SK-N-SH treated with all-trans-retinoic acid at 6 μM for 48 hours (cell line): ENCODE measurements at regions not wholly inside any gene's neighbourhood (a gene's known extent, or its start where the extent isn't known, plus 50 kb on each side); places are given as distances from the start of the nearest gene placed in this dataset.
"Not testable (repeated sequence)": the region's sequence is repeated elsewhere in the genome, so short reads cannot be mapped to it uniquely, and the experiment has no call there.

Experiments used
- ATAC-seq: fragments of 200-7000 bp; cut with Tn5 transposase; 3 replicates; pipeline ENCODE4 v1.9.1; 2020; ENCODE audit warnings: mild to moderate bottlenecking, moderate library complexity
- ARNTL ChIP-seq: fragments of 450-650 bp; formaldehyde crosslinking; IDR thresholded peaks from 2 replicates; pipeline ENCODE4 v1.5.0; 2020; ENCODE audit warnings: low read depth, mild to moderate bottlenecking, moderate library complexity, borderline replicate concordance
- BACH2 ChIP-seq: fragments of 250-450 bp; sonication (Bioruptor Pico); IDR thresholded peaks from 2 replicates; pipeline ENCODE4 v1.9.0; 2021; ENCODE audit warnings: mild to moderate bottlenecking, borderline replicate concordance
- CREB5 ChIP-seq: fragments of 250-450 bp; sonication (Bioruptor Pico); IDR thresholded peaks from 2 replicates; pipeline ENCODE4 v1.5.1; 2020; ENCODE audit warnings: low read depth, mild to moderate bottlenecking, moderate library complexity
- CSDC2 ChIP-seq: fragments of 250-450 bp; sonication (Bioruptor Pico); IDR thresholded peaks from 2 replicates; pipeline ENCODE4 v1.5.0; 2020; ENCODE audit warnings: mild to moderate bottlenecking, moderate library complexity
- CSRNP3 ChIP-seq: fragments of 250-450 bp; sonication (Bioruptor Pico); IDR thresholded peaks from 2 replicates; pipeline ENCODE4 v1.5.1; 2021; ENCODE audit warnings: mild to moderate bottlenecking, moderate library complexity
- ESRRG ChIP-seq: fragments of 250-450 bp; sonication (Bioruptor Pico); IDR thresholded peaks from 2 replicates; pipeline ENCODE4 v1.6.1; 2021; ENCODE audit warnings: mild to moderate bottlenecking
- GLIS3 ChIP-seq: fragments of 250-450 bp; sonication (Bioruptor Pico); IDR thresholded peaks from 2 replicates; pipeline ENCODE4 v1.5.0; 2020; ENCODE audit warnings: mild to moderate bottlenecking, moderate library complexity
- ISL1 ChIP-seq: fragments of 250-450 bp; sonication (Bioruptor Pico); IDR thresholded peaks from 2 replicates; pipeline ENCODE4 v2.1.2; 2022; ENCODE audit warnings: mild to moderate bottlenecking, moderate library complexity
- OSR1 ChIP-seq: fragments of 250-450 bp; sonication (Bioruptor Pico); IDR thresholded peaks from 2 replicates; pipeline ENCODE4 v1.8.0; 2022; ENCODE audit warnings: moderate library complexity, mild to moderate bottlenecking, inconsistent platforms
- POU6F1 ChIP-seq: fragments of 250-450 bp; sonication (Bioruptor Pico); IDR thresholded peaks from 2 replicates; pipeline ENCODE4 v1.8.0; 2021; ENCODE audit warnings: low read depth, mild to moderate bottlenecking, moderate library complexity, borderline replicate concordance
- PPARA ChIP-seq: fragments of 250-450 bp; sonication (Bioruptor Pico); IDR thresholded peaks from 2 replicates; pipeline ENCODE4 v1.5.0; 2020; ENCODE audit warnings: mild to moderate bottlenecking, borderline replicate concordance
- RARB ChIP-seq: fragments of 250-450 bp; sonication (Bioruptor Pico); IDR thresholded peaks from 2 replicates; pipeline ENCODE4 v1.8.0; 2021; ENCODE audit warnings: mild to moderate bottlenecking, moderate library complexity
- SNAI2 ChIP-seq: fragments of 250-450 bp; sonication (Bioruptor Pico); IDR thresholded peaks from 2 replicates; pipeline ENCODE4 v1.5.0; 2020; ENCODE audit warnings: mild to moderate bottlenecking, moderate library complexity
- TCF4 ChIP-seq: fragments of 250-450 bp; sonication (Bioruptor Pico); IDR thresholded peaks from 2 replicates; pipeline ENCODE4 v1.8.0; 2021; ENCODE audit warnings: mild to moderate bottlenecking, moderate library complexity, borderline replicate concordance
- TOX ChIP-seq: fragments of 250-450 bp; sonication (Bioruptor Pico); IDR thresholded peaks from 2 replicates; pipeline ENCODE4 v1.8.0; 2021; ENCODE audit warnings: mild to moderate bottlenecking, moderate library complexity, borderline replicate concordance
- TSHZ2 ChIP-seq: fragments of 250-450 bp; sonication (Bioruptor Pico); IDR thresholded peaks from 2 replicates; pipeline ENCODE4 v1.5.0; 2020; ENCODE audit warnings: mild to moderate bottlenecking, moderate library complexity
- ZC3H10 ChIP-seq: fragments of 250-450 bp; sonication (Bioruptor Pico); IDR thresholded peaks from 2 replicates; pipeline ENCODE4 v1.5.1; 2021; ENCODE audit warnings: mild to moderate bottlenecking, moderate library complexity
- ZNF565 ChIP-seq: fragments of 450-650 bp; formaldehyde crosslinking; conservative IDR thresholded peaks from 2 replicates; pipeline ENCODE4 v1.5.0; 2020; ENCODE audit warnings: low read depth, mild to moderate bottlenecking, moderate library complexity
- ZNF70 ChIP-seq: fragments of 450-650 bp; formaldehyde crosslinking; IDR thresholded peaks from 2 replicates; pipeline ENCODE4 v1.5.0; 2020; ENCODE audit warnings: mild to moderate bottlenecking, moderate library complexity
- ZNF8 ChIP-seq: fragments of 450-650 bp; formaldehyde crosslinking; IDR thresholded peaks from 2 replicates; pipeline ENCODE4 v1.5.0; 2020; ENCODE audit warnings: mild to moderate bottlenecking, moderate library complexity

- TF ChIP-seq ARNTL (CRISPR knock-in tag) (no peak), CSDC2 (CRISPR knock-in tag) (no peak), OSR1 (no peak), TSHZ2 (CRISPR knock-in tag) (no peak), ESRRG (no peak), ZNF565 (CRISPR knock-in tag) (no peak), CREB5 (CRISPR knock-in tag) (no peak), ZNF8 (CRISPR knock-in tag) (no peak), GLIS3 (CRISPR knock-in tag) (no peak), TCF4 (no peak), PPARA (CRISPR knock-in tag) (no peak), ZNF70 (CRISPR knock-in tag) (no peak)
- TF ChIP-seq, all 23 proteins: peak for 0
- no peak for ATAC-seq
These were observed 176.9 kb downstream of the RFPL4B start for GRCh38 chr6:112524071-112524470.

GRCh38 chr6:112525749-112526148, 178.6 kb downstream of the RFPL4B start:
- ATAC-seq: no peak
- TF ChIP-seq ZNF70 (CRISPR knock-in tag): no peak
- no peak for TF ChIP-seq ZNF565 (CRISPR knock-in tag)
- no peak for TF ChIP-seq TOX (CRISPR knock-in tag)
- no peak for TF ChIP-seq TCF4
- TF ChIP-seq ZNF8 (CRISPR knock-in tag): no peak
- TF ChIP-seq SNAI2 (CRISPR knock-in tag): no peak
- TF ChIP-seq CREB5 (CRISPR knock-in tag): no peak

- no peak for TF ChIP-seq CSDC2 (CRISPR knock-in tag)
- no peak for TF ChIP-seq TOX (CRISPR knock-in tag)
- TF ChIP-seq BACH2 (CRISPR knock-in tag): no peak
- no peak for TF ChIP-seq CREB5 (CRISPR knock-in tag)
- TF ChIP-seq ESRRG: no peak
- TF ChIP-seq ZNF70 (CRISPR knock-in tag): no peak
- no peak for TF ChIP-seq TCF4
- TF ChIP-seq, all 23 proteins: peak for 0
- ATAC-seq: no peak
These were observed 179.5 kb downstream of the RFPL4B start for GRCh38 chr6:112526594-112526993.

- ATAC-seq: not testable (repeated sequence)
These were observed 181.2 kb downstream of the RFPL4B start for GRCh38 chr6:112528306-112528705.

GRCh38 chr6:112535816-112536215, 188.7 kb downstream of the RFPL4B start:
- ATAC-seq: no peak
- TF ChIP-seq POU6F1 (CRISPR knock-in tag) (no peak), CSRNP3 (CRISPR knock-in tag) (no peak), PPARA (CRISPR knock-in tag) (no peak), ESRRG (no peak), ZC3H10 (CRISPR knock-in tag) (no peak), GLIS3 (CRISPR knock-in tag) (no peak), BACH2 (CRISPR knock-in tag) (no peak), ISL1 (CRISPR knock-in tag) (no peak), ARNTL (CRISPR knock-in tag) (no peak), ZNF70 (CRISPR knock-in tag) (no peak), CREB5 (CRISPR knock-in tag) (no peak), RARB (CRISPR knock-in tag) (no peak), CSDC2 (CRISPR knock-in tag) (no peak)
